Activated CD8-positive, alpha-beta T cell treated with anti-CD3 and anti-CD28 coated beads, Interleukin-2, amount 10 ng/mL, durations not matched to agents 7 days and 5 days (primary cell): ENCODE measurements at regions not wholly inside any gene's neighbourhood (a gene's known extent, or its start where the extent isn't known, plus 50 kb on each side); places are given as distances from the start of the nearest gene placed in this dataset.

ENCODE experiments used
- ATAC-seq: fragments of 150-1000 bp; cut with Tn5 transposase; one replicate; pipeline ENCODE4 v1.10.0; 2021; ENCODE audit warnings: moderate library complexity
- CTCF ChIA-PET: fragments of 350-600 bp; sonication (Branson Sonifier 250); formaldehyde crosslinking; loops from one replicate; lab custom pipeline; 2021; ENCODE audit warnings: antibody characterized with exemption; lab: Charles Lee
- POLR2A ChIA-PET: fragments of 350-600 bp; sonication (Branson Sonifier 250); formaldehyde crosslinking; loops from one replicate; lab custom pipeline; 2021; ENCODE audit warnings: antibody characterized with exemption; lab: Charles Lee
- DNase-seq: peaks from one replicate; pipeline ENCODE4 v3.0.0-alpha.2; 2020
- H3K27ac Mint-ChIP-seq: one replicate; pipeline ENCODE4 v1.8.0; 2021; ENCODE audit warnings: mild to moderate bottlenecking, mixed read lengths
- H3K27me3 Mint-ChIP-seq: one replicate; pipeline ENCODE4 v1.8.0; 2021; ENCODE audit warnings: low read depth, mixed read lengths
- H3K36me3 Mint-ChIP-seq: one replicate; pipeline ENCODE4 v1.8.0; 2021; ENCODE audit warnings: low read depth, mixed read lengths
- H3K4me1 Mint-ChIP-seq: one replicate; pipeline ENCODE4 v1.8.0; 2021; ENCODE audit warnings: low read depth, mixed read lengths
- H3K4me3 Mint-ChIP-seq: one replicate; pipeline ENCODE4 v1.8.0; 2021; ENCODE audit warnings: mild to moderate bottlenecking, mixed read lengths
- H3K9me3 Mint-ChIP-seq: one replicate; pipeline ENCODE4 v1.8.0; 2022; ENCODE audit warnings: mixed read lengths; ENCODE audit not compliant: insufficient read depth

DNA sequence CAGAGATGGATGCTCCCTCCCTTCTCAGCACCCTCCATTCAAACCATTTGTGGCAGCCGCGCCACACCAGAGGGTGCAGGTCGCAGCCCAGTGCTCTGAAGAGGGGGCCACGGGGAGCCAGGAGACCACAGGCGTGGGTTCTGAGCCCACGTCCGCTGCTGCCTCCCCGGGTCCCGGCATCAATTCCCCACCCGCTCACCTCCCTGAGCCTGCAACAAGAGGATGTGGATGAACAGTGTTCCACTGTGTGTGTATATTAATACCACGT lies 120.1 kb upstream of the VSTM2B start:
- DNase-seq (no peak), ATAC-seq (no peak)
- Mint-ChIP-seq H3K4me1 (no peaks in the 10 kb centered on the region), H3K27ac (no peak overlapping the region), H3K36me3 (no peaks in the 10 kb centered on the region), H3K27me3 (no peaks in the 10 kb centered on the region), H3K9me3 (no peaks in the 10 kb centered on the region), H3K4me3 (no peak overlapping the region)
- POLR2A ChIA-PET = no interaction called here
- CTCF ChIA-PET = no interaction called here

DNA sequence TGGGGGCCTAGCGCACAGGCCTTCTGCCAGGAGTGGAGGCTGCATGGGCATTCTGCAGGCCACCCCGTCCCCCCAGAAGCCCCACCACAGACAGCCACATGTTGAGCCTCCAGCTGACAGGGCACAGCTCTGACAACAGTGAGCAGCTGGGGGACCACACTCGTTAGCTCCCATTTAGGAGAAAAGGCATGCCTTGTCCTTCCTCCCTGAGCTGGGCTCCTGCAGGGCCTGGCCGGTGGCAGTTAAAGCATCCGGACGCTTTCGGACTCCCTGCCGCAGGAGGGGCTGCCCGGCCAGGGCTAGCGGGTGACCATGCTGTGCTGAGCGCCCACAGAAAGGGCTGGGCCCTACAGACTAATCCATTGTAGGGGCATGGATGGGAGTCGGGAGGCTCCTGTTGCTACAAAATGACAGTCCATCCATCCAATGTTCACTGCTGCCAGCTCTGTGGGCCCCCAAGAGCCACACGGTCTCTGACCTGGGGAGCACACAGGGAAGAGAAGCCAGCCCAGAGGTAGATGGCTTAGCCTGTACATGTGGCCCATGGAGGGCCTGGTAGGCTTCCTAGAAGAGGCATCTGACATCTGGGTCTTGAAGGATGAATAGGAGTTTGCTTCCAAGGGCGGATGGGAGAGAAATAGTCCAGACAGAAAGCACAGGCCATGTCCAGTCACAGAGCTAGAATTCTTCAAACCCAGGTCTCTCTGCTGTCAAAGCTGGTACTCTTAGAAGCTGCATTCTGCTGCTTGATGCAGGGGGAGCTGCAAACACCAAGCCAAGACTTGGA lies 116.5 kb upstream of the VSTM2B start:
- Mint-ChIP-seq H3K27ac (no peak overlapping the region), H3K4me1 (no peaks in the 10 kb centered on the region), H3K27me3 (no peaks in the 10 kb centered on the region), H3K4me3 (no peak overlapping the region), H3K36me3 (no peaks in the 10 kb centered on the region), H3K9me3 (no peaks in the 10 kb centered on the region)
- POLR2A ChIA-PET = no interaction called here
- ATAC-seq (no peak), DNase-seq (no peak)
- CTCF ChIA-PET = no interaction called here

DNA sequence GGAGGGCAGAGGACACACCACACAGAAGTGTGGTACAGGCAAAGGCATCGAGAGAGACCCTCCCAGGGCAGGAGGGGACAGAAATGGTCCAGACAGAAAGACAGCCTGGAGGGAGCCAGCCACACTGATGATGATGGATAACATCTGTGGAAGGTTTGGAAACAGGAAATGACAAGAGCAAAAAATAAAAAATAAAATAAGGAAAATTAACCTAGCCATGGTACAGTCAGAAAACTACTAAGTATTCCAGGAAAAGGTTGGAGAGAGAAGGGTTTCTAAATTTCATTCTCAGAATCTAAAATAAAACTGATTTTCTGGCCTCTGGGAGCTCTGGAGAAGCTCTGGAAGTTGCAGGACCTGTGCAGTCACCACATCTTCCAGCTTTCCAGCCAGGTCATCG lies 115.2 kb upstream of the VSTM2B start:
- H3K9me3 Mint-ChIP-seq = no peaks in the 10 kb centered on the region
- ChIA-PET POLR2A (no interaction called here), CTCF (no interaction called here)
- H3K36me3 Mint-ChIP-seq = no peaks in the 10 kb centered on the region
- no peaks in the 10 kb centered on the region for H3K4me1 Mint-ChIP-seq
- ATAC-seq = no peak
- H3K27ac Mint-ChIP-seq = no peak overlapping the region
- DNase-seq = no peak
- no peaks in the 10 kb centered on the region for H3K27me3 Mint-ChIP-seq
- no peak overlapping the region for H3K4me3 Mint-ChIP-seq

GRCh38 chr19:29411113-29411581 lies 114.6 kb upstream of the VSTM2B start:
- DNase-seq (no peak), ATAC-seq (no peak)
- Mint-ChIP-seq H3K27ac (no peak overlapping the region), H3K9me3 (no peaks in the 10 kb centered on the region), H3K4me1 (no peaks in the 10 kb centered on the region), H3K4me3 (no peak overlapping the region), H3K36me3 (no peaks in the 10 kb centered on the region), H3K27me3 (no peaks in the 10 kb centered on the region)
- CTCF ChIA-PET = no interaction called here
- POLR2A ChIA-PET = no interaction called here

DNA sequence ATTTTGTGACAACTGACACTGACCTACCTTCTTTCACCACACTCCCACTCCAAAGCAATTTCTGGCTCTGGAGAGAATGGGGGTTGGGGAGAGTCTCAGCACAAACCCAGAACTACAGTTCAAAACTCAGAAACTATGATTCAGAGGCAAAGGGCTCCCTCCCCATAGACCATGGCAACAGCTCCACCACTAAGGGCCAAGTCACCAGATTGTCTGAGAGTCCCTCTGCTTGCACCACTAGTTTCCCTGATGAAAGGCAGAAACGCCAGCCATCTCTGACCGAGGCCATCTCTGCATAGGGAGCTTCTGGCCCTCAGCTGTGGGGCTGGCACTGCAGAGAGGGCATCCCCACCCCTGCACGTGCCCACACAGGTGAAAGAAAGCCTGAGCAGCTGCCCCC lies 112.4 kb upstream of the VSTM2B start:
- no peaks in the 10 kb centered on the region for H3K27me3 Mint-ChIP-seq
- DNase-seq = no peak
- no peaks in the 10 kb centered on the region for H3K4me1 Mint-ChIP-seq
- ATAC-seq = no peak
- H3K9me3 Mint-ChIP-seq = no peaks in the 10 kb centered on the region
- H3K36me3 Mint-ChIP-seq = no peaks in the 10 kb centered on the region
- ChIA-PET POLR2A (no interaction called here), CTCF (no interaction called here)
- no peak overlapping the region for H3K4me3 Mint-ChIP-seq
- no peak overlapping the region for H3K27ac Mint-ChIP-seq

DNA sequence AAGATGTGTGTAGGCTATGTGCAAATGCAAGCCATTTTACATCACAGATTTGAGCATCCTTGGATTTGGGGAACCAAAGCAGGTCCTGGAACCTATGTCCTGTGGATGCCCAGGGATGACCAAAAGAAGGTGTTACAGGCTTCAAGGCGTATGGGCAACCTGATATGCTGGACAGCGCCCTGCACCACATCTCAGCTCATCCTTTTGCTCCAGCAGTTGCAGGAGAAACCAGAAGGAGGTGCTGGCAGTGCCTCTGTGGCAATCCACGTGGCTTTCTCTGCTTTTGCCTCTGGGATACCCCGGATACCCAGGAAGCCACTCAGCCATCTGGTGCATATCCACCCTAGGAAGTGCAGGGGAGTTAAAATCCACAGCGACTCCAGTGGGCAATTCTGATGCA lies 110.3 kb upstream of the VSTM2B start:
- Mint-ChIP-seq H3K4me3 (no peak overlapping the region), H3K36me3 (no peaks in the 10 kb centered on the region), H3K9me3 (no peaks in the 10 kb centered on the region), H3K27me3 (no peaks in the 10 kb centered on the region), H3K27ac (no peak overlapping the region), H3K4me1 (no peaks in the 10 kb centered on the region)
- POLR2A ChIA-PET = no interaction called here
- CTCF ChIA-PET = no interaction called here
- DNase-seq (no peak), ATAC-seq (no peak)

- H3K4me3 Mint-ChIP-seq = no peak overlapping the region
- no peak for ATAC-seq
- no peaks in the 10 kb centered on the region for H3K27me3 Mint-ChIP-seq
- no peak for DNase-seq
- CTCF ChIA-PET = no interaction called here
- H3K27ac Mint-ChIP-seq = no peak overlapping the region
- no peaks in the 10 kb centered on the region for H3K9me3 Mint-ChIP-seq
- no peaks in the 10 kb centered on the region for H3K36me3 Mint-ChIP-seq
- no peaks in the 10 kb centered on the region for H3K4me1 Mint-ChIP-seq
- POLR2A ChIA-PET = no interaction called here
These were observed 108.7 kb upstream of the VSTM2B start for GRCh38 chr19:29417048-29417447.

DNA sequence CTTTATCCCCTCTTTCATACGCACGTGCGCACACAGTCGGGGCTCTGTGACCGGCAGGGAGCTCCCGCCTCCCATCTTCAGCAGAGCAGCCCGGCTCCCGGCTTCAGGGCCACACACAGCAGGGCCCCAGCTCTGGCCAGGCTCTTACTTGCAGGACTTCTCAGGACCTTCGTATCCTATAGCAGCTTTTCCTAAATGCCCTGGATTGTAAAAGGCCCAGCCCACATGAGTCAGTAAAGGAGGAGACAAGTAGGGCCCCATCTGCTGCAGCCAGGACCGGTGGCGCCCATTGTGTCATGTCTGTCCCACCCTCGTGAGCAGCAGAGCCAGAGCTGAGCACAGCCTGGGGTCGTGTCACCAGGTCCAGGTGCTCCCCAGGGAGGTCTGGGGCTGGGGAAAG lies 107.6 kb upstream of the VSTM2B start:
- Mint-ChIP-seq H3K9me3 (no peaks in the 10 kb centered on the region), H3K4me1 (no peaks in the 10 kb centered on the region), H3K36me3 (no peaks in the 10 kb centered on the region), H3K27me3 (no peaks in the 10 kb centered on the region), H3K4me3 (no peak overlapping the region), H3K27ac (no peak overlapping the region)
- ATAC-seq (no peak), DNase-seq (no peak)
- ChIA-PET POLR2A (no interaction called here), CTCF (no interaction called here)

DNA sequence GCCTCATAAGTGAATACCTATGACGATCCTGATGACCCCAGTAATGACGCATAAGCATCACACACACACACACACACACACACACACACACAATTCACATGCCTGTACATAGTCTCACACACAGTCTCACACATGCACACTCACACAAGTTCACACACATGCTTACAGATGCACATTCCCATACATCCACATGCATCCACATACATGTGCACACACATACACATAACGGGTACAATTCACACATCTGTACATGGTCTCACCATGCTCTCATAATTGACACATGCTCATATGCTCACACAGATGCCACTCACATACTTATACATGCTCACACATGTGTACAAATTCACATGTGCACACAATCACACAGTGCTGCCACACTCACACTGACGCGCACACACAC lies 105.7 kb upstream of the VSTM2B start:
- ATAC-seq (no peak), DNase-seq (no peak)
- ChIA-PET POLR2A (no interaction called here), CTCF (no interaction called here)
- H3K36me3 Mint-ChIP-seq = no peaks in the 10 kb centered on the region
- no peaks in the 10 kb centered on the region for H3K27me3 Mint-ChIP-seq
- no peaks in the 10 kb centered on the region for H3K4me1 Mint-ChIP-seq
- no peaks in the 10 kb centered on the region for H3K9me3 Mint-ChIP-seq
- H3K27ac Mint-ChIP-seq = no peak overlapping the region
- no peak overlapping the region for H3K4me3 Mint-ChIP-seq

DNA sequence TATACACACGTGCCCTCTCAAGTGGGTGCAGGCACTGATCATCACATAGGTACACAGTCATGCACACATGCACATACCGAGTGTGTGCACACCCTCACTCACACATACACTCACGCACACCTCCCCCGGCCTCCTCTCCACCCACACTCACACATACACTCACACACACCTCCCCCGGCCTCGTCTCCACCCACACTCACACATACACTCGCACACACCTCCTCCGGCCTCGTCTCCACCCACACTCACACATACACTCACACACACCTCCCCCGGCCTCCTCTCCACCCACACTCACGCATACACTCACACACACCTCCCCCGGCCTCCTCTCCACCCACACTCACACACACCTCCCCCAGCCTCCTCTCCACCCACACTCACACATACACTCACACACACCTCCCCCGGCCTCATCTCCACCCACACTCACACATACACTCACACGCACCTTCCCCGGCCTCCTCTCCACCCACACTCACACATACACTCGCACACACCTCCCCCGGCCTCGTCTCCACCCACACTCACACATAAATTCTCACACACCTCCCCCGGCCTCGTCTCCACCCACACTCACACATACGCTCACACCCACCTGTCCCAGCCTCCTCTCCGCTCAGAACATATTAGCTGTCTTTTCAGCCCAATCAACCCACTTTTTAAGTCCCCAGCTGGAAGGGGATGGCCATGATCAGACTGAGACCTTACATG lies 105.2 kb upstream of the VSTM2B start:
- Mint-ChIP-seq H3K27ac (no peak overlapping the region), H3K36me3 (no peaks in the 10 kb centered on the region), H3K9me3 (no peaks in the 10 kb centered on the region), H3K4me3 (no peak overlapping the region), H3K4me1 (no peaks in the 10 kb centered on the region), H3K27me3 (no peaks in the 10 kb centered on the region)
- ATAC-seq = no peak
- POLR2A ChIA-PET = no interaction called here
- CTCF ChIA-PET = no interaction called here
- no peak for DNase-seq

GRCh38 chr19:29421196-29421545 lies 104.6 kb upstream of the VSTM2B start:
- ChIA-PET POLR2A (no interaction called here), CTCF (no interaction called here)
- no peak for DNase-seq
- Mint-ChIP-seq H3K4me1 (no peaks in the 10 kb centered on the region), H3K27me3 (no peaks in the 10 kb centered on the region), H3K4me3 (no peak overlapping the region), H3K9me3 (no peaks in the 10 kb centered on the region), H3K36me3 (no peaks in the 10 kb centered on the region), H3K27ac (no peak overlapping the region)
- ATAC-seq = no peak

DNA sequence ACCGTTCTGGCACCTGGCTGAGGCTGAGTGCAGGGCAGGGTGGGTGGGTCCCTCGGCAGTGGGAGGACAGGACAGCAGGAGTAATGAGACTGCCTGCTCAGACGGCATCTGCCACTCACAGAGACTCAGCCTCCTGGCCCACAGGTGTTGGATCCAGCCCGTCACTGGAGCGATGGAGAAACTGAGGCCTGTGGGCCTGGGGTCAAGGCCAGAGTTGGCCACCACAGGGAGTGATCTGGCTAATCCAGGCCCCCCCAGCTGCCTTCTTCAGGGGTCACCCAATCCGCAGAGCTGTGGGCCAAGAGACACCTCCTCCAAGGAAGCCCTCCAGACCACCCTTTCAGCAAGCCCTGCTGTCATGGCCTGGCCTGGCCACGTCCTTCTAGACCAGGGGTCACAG lies 103.7 kb upstream of the VSTM2B start:
- CTCF ChIA-PET = no interaction called here
- H3K27ac Mint-ChIP-seq = no peak overlapping the region
- H3K27me3 Mint-ChIP-seq = no peaks in the 10 kb centered on the region
- ATAC-seq (no peak), DNase-seq (no peak)
- H3K9me3 Mint-ChIP-seq = no peaks in the 10 kb centered on the region
- no peaks in the 10 kb centered on the region for H3K4me1 Mint-ChIP-seq
- POLR2A ChIA-PET = no interaction called here
- no peaks in the 10 kb centered on the region for H3K36me3 Mint-ChIP-seq
- no peak overlapping the region for H3K4me3 Mint-ChIP-seq
